ENCODE measurements at regions not wholly inside any gene's neighbourhood (a gene's known extent, or its start where the extent isn't known, plus 50 kb on each side); places are given as distances from the start of the nearest gene placed in this dataset.

DNA sequence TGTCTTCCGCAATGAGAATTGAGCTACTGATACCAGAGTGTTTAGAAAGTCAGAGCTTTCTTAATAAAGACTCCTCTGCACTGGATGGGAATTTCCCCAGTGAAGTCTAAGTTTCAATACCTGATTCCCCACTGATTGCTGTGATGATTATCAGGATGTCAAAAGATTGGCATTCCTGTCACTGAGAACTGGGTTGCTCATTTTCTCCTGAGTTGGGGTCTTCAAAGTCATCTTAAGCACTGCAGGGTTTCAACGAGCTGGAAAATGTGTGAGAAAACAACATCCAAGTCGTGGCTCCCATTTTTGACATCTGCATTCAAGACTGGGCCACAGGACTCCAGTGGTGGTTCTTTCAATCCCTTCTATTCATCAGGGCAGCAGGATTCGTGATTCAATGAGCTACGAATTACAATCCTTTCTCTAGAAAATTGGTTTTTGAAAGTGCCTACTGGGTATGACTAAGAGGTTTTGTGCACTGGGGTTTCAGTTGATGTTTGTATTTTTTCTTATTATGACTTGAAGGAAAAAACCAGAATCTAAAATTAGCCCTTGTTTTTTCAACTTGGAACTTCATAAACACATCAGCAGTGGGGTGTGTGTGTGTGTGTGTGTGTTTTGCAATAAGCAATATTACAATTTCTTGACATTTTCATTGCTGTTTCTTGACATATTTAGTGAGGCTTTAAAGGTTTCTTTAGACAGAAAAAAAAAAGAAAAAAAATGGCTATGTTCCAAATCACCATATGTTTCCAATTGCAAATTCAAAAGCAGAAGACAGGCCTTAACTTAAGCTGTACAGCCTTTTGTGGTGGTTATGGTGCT is 233.0 kb downstream of the FAM76B start:
- no peak for DNase-seq (ENCODE audit: extremely low spot score in 2 of 2)
- peaks cover 27% of the 10 kb centered on the region for H3K4me1 ChIP-seq
- intact Hi-C loops (cut with DNase I): no loop called here

DNA sequence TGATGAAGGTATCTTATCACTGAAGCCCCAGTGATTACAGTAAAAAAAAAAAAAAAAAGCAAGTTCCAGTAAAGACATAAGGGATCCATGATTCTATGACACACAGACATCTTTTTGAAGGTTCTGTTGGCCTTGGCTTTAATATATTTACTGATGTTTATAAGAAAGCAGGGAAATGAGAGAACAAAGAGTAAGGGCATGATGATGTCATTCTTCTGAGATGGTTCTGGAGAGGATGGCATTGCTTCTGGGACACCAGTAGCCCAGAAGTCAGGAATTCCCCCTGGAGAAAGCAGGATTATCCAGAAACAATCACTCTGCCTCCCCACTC is 233.6 kb downstream of the FAM76B start:
- no peak for TF ChIP-seq POLR2AphosphoS5 (IDR thresholded peaks at IDR 0.05; ENCODE audit: insufficient read depth in 1 of 2, low read depth in 1 of 2)
- TF ChIP-seq, protein P1, sequence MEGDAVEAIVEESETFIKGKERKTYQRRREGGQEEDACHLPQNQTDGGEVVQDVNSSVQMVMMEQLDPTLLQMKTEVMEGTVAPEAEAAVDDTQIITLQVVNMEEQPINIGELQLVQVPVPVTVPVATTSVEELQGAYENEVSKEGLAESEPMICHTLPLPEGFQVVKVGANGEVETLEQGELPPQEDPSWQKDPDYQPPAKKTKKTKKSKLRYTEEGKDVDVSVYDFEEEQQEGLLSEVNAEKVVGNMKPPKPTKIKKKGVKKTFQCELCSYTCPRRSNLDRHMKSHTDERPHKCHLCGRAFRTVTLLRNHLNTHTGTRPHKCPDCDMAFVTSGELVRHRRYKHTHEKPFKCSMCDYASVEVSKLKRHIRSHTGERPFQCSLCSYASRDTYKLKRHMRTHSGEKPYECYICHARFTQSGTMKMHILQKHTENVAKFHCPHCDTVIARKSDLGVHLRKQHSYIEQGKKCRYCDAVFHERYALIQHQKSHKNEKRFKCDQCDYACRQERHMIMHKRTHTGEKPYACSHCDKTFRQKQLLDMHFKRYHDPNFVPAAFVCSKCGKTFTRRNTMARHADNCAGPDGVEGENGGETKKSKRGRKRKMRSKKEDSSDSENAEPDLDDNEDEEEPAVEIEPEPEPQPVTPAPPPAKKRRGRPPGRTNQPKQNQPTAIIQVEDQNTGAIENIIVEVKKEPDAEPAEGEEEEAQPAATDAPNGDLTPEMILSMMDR (IDR thresholded peaks at IDR 0.05): no peak
- no peak for TF ChIP-seq POLR2A (IDR thresholded peaks at IDR 0.05)
- Histone ChIP-seq H3K4me1 (peaks cover 27% of the 10 kb centered on the region), H3K9me3 (no peaks in the 10 kb centered on the region), H3K4me3 (no peak overlapping the region), H3K27ac (peak overlapping the region; percentile 83), H3K27me3 (no peaks in the 10 kb centered on the region), H3K36me3 (no peaks in the 10 kb centered on the region)
- intact Hi-C loops (cut with DNase I): no loop called here
- DNase-seq (ENCODE audit: extremely low spot score in 2 of 2): no peak

More for the DNA sequence above, 233.0 kb downstream of the FAM76B start:
- no peak overlapping the region for H3K4me3 ChIP-seq
- H3K27me3 ChIP-seq: no peaks in the 10 kb centered on the region
- H3K9me3 ChIP-seq: no peaks in the 10 kb centered on the region
- H3K27ac ChIP-seq: peak overlapping the region; percentile 83
- H3K36me3 ChIP-seq: no peaks in the 10 kb centered on the region
- TF ChIP-seq POLR2AphosphoS5 (IDR thresholded peaks at IDR 0.05; ENCODE audit: insufficient read depth in 1 of 2, low read depth in 1 of 2) (peak; percentile 16 to 42), POLR2A (IDR thresholded peaks at IDR 0.05) (no peak)
- TF ChIP-seq, protein P1 (IDR thresholded peaks at IDR 0.05): no peak

DNA sequence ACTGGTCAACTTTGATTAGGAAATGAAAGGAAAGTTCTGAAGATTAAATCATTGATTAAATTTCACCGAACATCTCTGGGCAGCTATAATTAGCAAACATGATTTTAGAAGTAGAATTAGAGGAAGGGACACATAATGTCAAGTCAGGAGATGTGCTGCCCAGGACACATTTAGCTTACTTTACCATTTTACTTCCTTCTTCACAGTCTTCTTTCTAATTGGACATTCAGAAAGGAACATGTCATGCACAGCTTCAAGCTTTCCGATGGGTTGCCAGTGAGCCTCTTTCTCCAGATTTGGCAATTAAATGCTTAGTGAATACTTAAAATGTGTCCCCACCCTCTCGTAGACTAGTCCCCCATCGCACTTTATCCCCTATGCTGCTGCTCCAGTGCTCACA is 234.7 kb downstream of the FAM76B start:
- Histone ChIP-seq H3K4me1 (peaks cover 20% of the 10 kb centered on the region), H3K36me3 (no peaks in the 10 kb centered on the region), H3K27ac (no peak overlapping the region), H3K9me3 (no peaks in the 10 kb centered on the region), H3K4me3 (no peak overlapping the region), H3K27me3 (no peaks in the 10 kb centered on the region)
- intact Hi-C loops (cut with DNase I): no loop called here
- no peak for DNase-seq (ENCODE audit: extremely low spot score in 2 of 2)
- TF ChIP-seq POLR2AphosphoS5 (IDR thresholded peaks at IDR 0.05; ENCODE audit: insufficient read depth in 1 of 2, low read depth in 1 of 2) (no peak), POLR2A (IDR thresholded peaks at IDR 0.05) (no peak)
- TF ChIP-seq, protein P1 (IDR thresholded peaks at IDR 0.05): no peak

DNA sequence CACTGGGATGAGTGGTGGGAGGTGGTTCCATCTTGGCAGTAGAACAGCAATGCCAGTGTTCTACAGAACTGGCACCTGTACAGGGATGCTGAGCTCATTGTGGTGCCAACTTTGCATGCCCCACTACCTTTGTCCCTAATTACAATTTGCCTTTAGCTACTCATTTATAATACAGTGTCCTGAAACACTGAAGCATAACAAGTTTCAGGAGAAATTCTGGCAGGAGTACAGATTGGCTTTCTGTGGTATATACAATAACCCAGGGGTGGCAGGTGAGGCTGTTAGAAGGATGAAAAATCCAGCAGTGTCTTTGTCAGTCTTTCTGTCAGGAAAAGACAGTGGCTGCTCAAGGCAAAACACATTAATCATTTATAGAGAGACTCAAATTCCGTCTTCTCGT is 240.3 kb downstream of the FAM76B start:
- no peaks in the 10 kb centered on the region for H3K27me3 ChIP-seq
- intact Hi-C loops (cut with DNase I): no loop called here
- no peak overlapping the region for H3K4me3 ChIP-seq
- H3K9me3 ChIP-seq: no peaks in the 10 kb centered on the region
- no peaks in the 10 kb centered on the region for H3K36me3 ChIP-seq
- no peak overlapping the region for H3K27ac ChIP-seq
- TF ChIP-seq, protein P1 (IDR thresholded peaks at IDR 0.05): no peak
- no peak for TF ChIP-seq POLR2A (IDR thresholded peaks at IDR 0.05)
- TF ChIP-seq POLR2AphosphoS5 (IDR thresholded peaks at IDR 0.05; ENCODE audit: insufficient read depth in 1 of 2, low read depth in 1 of 2): no peak
- H3K4me1 ChIP-seq: no peaks in the 10 kb centered on the region
- DNase-seq (ENCODE audit: extremely low spot score in 2 of 2): no peak

DNA sequence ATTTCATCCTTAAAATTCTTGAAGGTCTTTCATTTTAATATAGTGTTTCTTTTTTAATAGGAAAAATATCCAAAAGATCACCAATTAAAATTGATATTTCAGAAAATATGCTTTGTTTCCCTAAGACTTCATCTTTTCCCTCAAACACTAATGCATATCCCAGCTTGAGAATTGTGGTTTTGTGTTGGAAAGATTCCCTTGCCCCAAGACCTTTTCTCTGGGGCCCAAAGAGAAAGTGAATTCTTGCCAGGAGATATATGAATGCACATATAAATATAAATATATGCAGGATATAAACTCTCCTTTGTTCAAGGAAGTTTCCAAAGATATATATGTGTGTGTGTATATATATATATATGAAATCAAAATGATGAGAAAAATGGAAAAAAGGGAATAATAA is 241.2 kb downstream of the FAM76B start:
- no peaks in the 10 kb centered on the region for H3K36me3 ChIP-seq
- intact Hi-C loops (cut with DNase I): no loop called here
- TF ChIP-seq POLR2A (IDR thresholded peaks at IDR 0.05) (no peak), POLR2AphosphoS5 (IDR thresholded peaks at IDR 0.05; ENCODE audit: insufficient read depth in 1 of 2, low read depth in 1 of 2) (no peak)
- TF ChIP-seq, protein P1 (IDR thresholded peaks at IDR 0.05): no peak
- H3K27ac ChIP-seq: no peak overlapping the region
- H3K4me3 ChIP-seq: no peak overlapping the region
- H3K9me3 ChIP-seq: no peaks in the 10 kb centered on the region
- H3K27me3 ChIP-seq: no peaks in the 10 kb centered on the region
- H3K4me1 ChIP-seq: no peaks in the 10 kb centered on the region
- DNase-seq (ENCODE audit: extremely low spot score in 2 of 2): no peak
